Smooth muscle cell (in vitro differentiated cells): ENCODE measurements at regions not wholly inside any gene's neighbourhood (a gene's known extent, or its start where the extent isn't known, plus 50 kb on each side); places are given as distances from the start of the nearest gene placed in this dataset.

Source experiments
- DNase-seq: peaks from one replicate; lab custom pipeline; 2025; ENCODE audit not compliant: unreplicated experiment; lab: John Stamatoyannopoulos, UW
- H2AFZ ChIP-seq: fragments of 200-600 bp; sonication (generic); 2 replicates; pipeline ENCODE4 v1.6.0; 2016; ENCODE audit warnings: antibody characterized with exemption, low read depth, mild to moderate bottlenecking
- H3F3A ChIP-seq: fragments of 200-600 bp; sonication (generic); 2 replicates; pipeline ENCODE4 v1.6.0; 2017; ENCODE audit warnings: antibody characterized with exemption, low read depth
- H3K27ac ChIP-seq: fragments of 200-600 bp; sonication (generic); 2 replicates; pipeline ENCODE4 v1.5.1; 2016; ENCODE audit warnings: low read depth, mild to moderate bottlenecking
- H3K27me3 ChIP-seq: fragments of 200-600 bp; sonication (generic); 2 replicates; pipeline ENCODE4 v1.6.1; 2016; ENCODE audit warnings: low read depth, mild to moderate bottlenecking
- H3K36me3 ChIP-seq: fragments of 200-600 bp; sonication (generic); 2 replicates; pipeline ENCODE4 v1.5.1; 2016; ENCODE audit warnings: low read depth
- H3K4me1 ChIP-seq: fragments of 200-600 bp; sonication (generic); 2 replicates; pipeline ENCODE4 v1.5.1; 2016; ENCODE audit warnings: low read depth
- H3K4me2 ChIP-seq: fragments of 200-600 bp; sonication (generic); 2 replicates; pipeline ENCODE4 v1.6.0; 2016; ENCODE audit warnings: mild to moderate bottlenecking
- H3K4me3 ChIP-seq: fragments of 200-600 bp; sonication (generic); 2 replicates; pipeline ENCODE4 v1.5.1; 2016; ENCODE audit warnings: mild to moderate bottlenecking
- H3K79me2 ChIP-seq: fragments of 200-600 bp; sonication (generic); 2 replicates; pipeline ENCODE4 v1.6.0; 2016; ENCODE audit warnings: low read depth, mild to moderate bottlenecking
- H3K9ac ChIP-seq: fragments of 200-600 bp; sonication (generic); 2 replicates; pipeline ENCODE4 v1.6.0; 2016; ENCODE audit warnings: low read depth
- H3K9me3 ChIP-seq: fragments of 200-600 bp; sonication (generic); replicated peaks from 2 replicates; pipeline ENCODE4 v1.5.1; 2016; ENCODE audit warnings: low read depth
- H4K20me1 ChIP-seq: fragments of 200-600 bp; sonication (generic); 2 replicates; pipeline ENCODE4 v1.6.0; 2016; ENCODE audit warnings: low read depth
- CTCF ChIP-seq: fragments of 200-600 bp; sonication (generic); IDR thresholded peaks from 2 replicates; pipeline ENCODE4 v1.5.1; 2017; ENCODE audit warnings: borderline replicate concordance, mild to moderate bottlenecking, antibody characterized with exemption; ENCODE audit not compliant: insufficient read depth, poor library complexity, severe bottlenecking
- WGBS: methylation state at CpG from one replicate; pipeline ENCODE4 v1.1.7; 2016; ENCODE audit warnings: low lambda C conversion rate; 5-methylcytosine and 5-hydroxymethylcytosine counted together

- Histone ChIP-seq H4K20me1 (no peaks in the 10 kb centered on the region), H3K4me1 (no peaks in the 10 kb centered on the region), H3K79me2 (no peaks in the 10 kb centered on the region), H3K27ac (no peak overlapping the region), H3K36me3 (no peaks in the 10 kb centered on the region), H3K27me3 (no peaks in the 10 kb centered on the region), H3K4me3 (no peak overlapping the region), H3K9ac (no peak overlapping the region), H3K9me3 (no peaks in the 10 kb centered on the region), H3F3A (no peaks in the 10 kb centered on the region), H3K4me2 (no peak overlapping the region), H2AFZ (no peak overlapping the region)
- no peak for TF ChIP-seq CTCF
- DNase-seq, result no peak
Measured at GRCh38 chr3:34174740-34175139, 376.3 kb downstream of the PDCD6IP start.

- 81% methylated on average over 2 of the region's 2 CpGs for WGBS
- Histone ChIP-seq H3K79me2 (no peaks in the 10 kb centered on the region), H4K20me1 (no peaks in the 10 kb centered on the region), H3K4me1 (no peaks in the 10 kb centered on the region), H3K27ac (no peak overlapping the region), H3K4me3 (no peak overlapping the region), H3F3A (no peaks in the 10 kb centered on the region), H3K9ac (no peak overlapping the region), H3K36me3 (no peaks in the 10 kb centered on the region), H3K27me3 (no peaks in the 10 kb centered on the region), H2AFZ (no peak overlapping the region), H3K9me3 (no peaks in the 10 kb centered on the region), H3K4me2 (no peak overlapping the region)
- TF ChIP-seq CTCF, result no peak
- no peak for DNase-seq
Measured at GRCh38 chr3:34175636-34176176, 377.3 kb downstream of the PDCD6IP start.

DNA sequence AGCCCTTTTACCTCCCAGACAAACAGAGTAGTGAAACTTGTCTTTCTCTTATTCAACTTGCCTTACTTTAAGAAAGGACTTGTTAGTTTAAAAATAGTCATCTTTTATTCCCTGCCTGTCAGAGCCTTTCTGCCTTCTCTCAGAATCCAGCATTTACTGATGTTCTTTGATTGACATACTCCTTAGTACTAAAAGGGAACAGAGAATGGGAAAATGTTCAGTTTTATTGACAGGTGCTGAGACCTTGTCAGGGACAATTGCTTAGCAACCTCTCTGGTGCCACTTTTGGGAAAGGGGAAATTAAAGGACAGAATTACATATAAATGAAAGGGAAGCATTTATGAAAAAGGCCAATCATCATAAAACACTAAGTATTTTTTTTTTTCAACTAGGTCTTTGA lies 378.3 kb downstream of the PDCD6IP start:
- no peak for TF ChIP-seq CTCF
- H3K4me1 ChIP-seq, result no peaks in the 10 kb centered on the region
- no peaks in the 10 kb centered on the region for H3K79me2 ChIP-seq
- H3K36me3 ChIP-seq, result no peaks in the 10 kb centered on the region
- no peak overlapping the region for H2AFZ ChIP-seq
- H3K27me3 ChIP-seq, result no peaks in the 10 kb centered on the region
- no peaks in the 10 kb centered on the region for H3F3A ChIP-seq
- no peaks in the 10 kb centered on the region for H4K20me1 ChIP-seq
- H3K9me3 ChIP-seq, result no peaks in the 10 kb centered on the region
- no peak overlapping the region for H3K9ac ChIP-seq
- H3K4me2 ChIP-seq, result no peak overlapping the region
- DNase-seq, result no peak
- no peak overlapping the region for H3K4me3 ChIP-seq
- H3K27ac ChIP-seq, result no peak overlapping the region

- H3K36me3 ChIP-seq, result no peaks in the 10 kb centered on the region
- H3K4me2 ChIP-seq, result no peak overlapping the region
- H3K27me3 ChIP-seq, result no peaks in the 10 kb centered on the region
- no peaks in the 10 kb centered on the region for H3K9me3 ChIP-seq
- no peak overlapping the region for H3K4me3 ChIP-seq
- no peak for DNase-seq
- no peaks in the 10 kb centered on the region for H3K4me1 ChIP-seq
- H3K79me2 ChIP-seq, result no peaks in the 10 kb centered on the region
- H3F3A ChIP-seq, result no peaks in the 10 kb centered on the region
- H3K9ac ChIP-seq, result no peak overlapping the region
- TF ChIP-seq CTCF, result no peak
- no peak overlapping the region for H2AFZ ChIP-seq
- WGBS, result 60% methylated on average over 2 of the region's 2 CpGs
- no peak overlapping the region for H3K27ac ChIP-seq
- no peaks in the 10 kb centered on the region for H4K20me1 ChIP-seq
Measured at GRCh38 chr3:34178415-34178814, 380.0 kb downstream of the PDCD6IP start.
